ENCODE measurements at regions not wholly inside any gene's neighbourhood (a gene's known extent, or its start where the extent isn't known, plus 50 kb on each side); places are given as distances from the start of the nearest gene placed in this dataset.

GRCh38 chr4:156265407-156265806 is 311.7 kb upstream of the CTSO start:
- TF ChIP-seq CTCF (IDR thresholded peaks at IDR 0.05; ENCODE audit: low read length, missing control alignments), result no peak
- DNase-seq (ENCODE audit: low read depth), result no peak
- H3K4me3 ChIP-seq (replicated peaks; ENCODE audit: low read depth, low read length), result no peak overlapping the region

- TF ChIP-seq CTCF (IDR thresholded peaks at IDR 0.05; ENCODE audit: low read length, missing control alignments), result no peak
These were observed 307.6 kb upstream of the CTSO start for GRCh38 chr4:156261230-156261629.

GRCh38 chr4:156255230-156256007 is 301.8 kb upstream of the CTSO start:
- DNase-seq (ENCODE audit: low read depth), result no peak
- no peak for TF ChIP-seq CTCF (IDR thresholded peaks at IDR 0.05; ENCODE audit: low read length, missing control alignments)
- no peak overlapping the region for H3K4me3 ChIP-seq (replicated peaks; ENCODE audit: low read depth, low read length)

More at GRCh38 chr4:156261230-156261629, 307.6 kb upstream of the CTSO start:
- H3K4me3 ChIP-seq (replicated peaks; ENCODE audit: low read depth, low read length), result no peak overlapping the region
- no peak for DNase-seq (ENCODE audit: low read depth)

- peak; percentile 25 for DNase-seq (ENCODE audit: low read depth)
- H3K4me3 ChIP-seq (replicated peaks; ENCODE audit: low read depth, low read length), result no peak overlapping the region
- no peak for TF ChIP-seq CTCF (IDR thresholded peaks at IDR 0.05; ENCODE audit: low read length, missing control alignments)
These were observed 298.8 kb upstream of the CTSO start for GRCh38 chr4:156252358-156252921.

- TF ChIP-seq CTCF (IDR thresholded peaks at IDR 0.05; ENCODE audit: low read length, missing control alignments), result no peak
- no peak overlapping the region for H3K4me3 ChIP-seq (replicated peaks; ENCODE audit: low read depth, low read length)
These were observed 297.9 kb upstream of the CTSO start for GRCh38 chr4:156251373-156252065.

GRCh38 chr4:156248917-156249316 is 295.3 kb upstream of the CTSO start:
- no peak overlapping the region for H3K4me3 ChIP-seq (replicated peaks; ENCODE audit: low read depth, low read length)
- no peak for DNase-seq (ENCODE audit: low read depth)
- no peak for TF ChIP-seq CTCF (IDR thresholded peaks at IDR 0.05; ENCODE audit: low read length, missing control alignments)

More at GRCh38 chr4:156251373-156252065, 297.9 kb upstream of the CTSO start:
- no peak for DNase-seq (ENCODE audit: low read depth)

All from fibroblast of pulmonary artery (primary cell).